Heart right ventricle (tissue), 16 donors: ENCODE measurements at regions not wholly inside any gene's neighbourhood (a gene's known extent, or its start where the extent isn't known, plus 50 kb on each side); places are given as distances from the start of the nearest gene placed in this dataset.

Experiments
- ATAC-seq, 8 donors: fragments of 200-7000 bp; cut with Tn5 transposase; one replicate each; pipeline ENCODE4 v1.9.1; 2020; ENCODE audit warnings: mild to moderate bottlenecking in 8 of 8, moderate library complexity in 8 of 8, moderate number of reproducible peaks in 1 of 8
- DNase-seq, 2 donors: peaks; one replicate each; pipeline ENCODE4 v3.0.0-alpha.2; 2020
- H3K27ac ChIP-seq, 10 donors: fragments of 200-600 bp; sonication (generic) in 2 of 10; one replicate each; pipeline versions ENCODE4 v1.5.0 to v1.8.0; 2020 to 2022; ENCODE audit warnings: mild to moderate bottlenecking in 3 of 10
- H3K27me3 ChIP-seq, 7 donors: fragments of 200-600 bp; one replicate each; pipeline ENCODE4 v1.8.0; 2021 to 2022; ENCODE audit warnings: mild to moderate bottlenecking in 2 of 7
- H3K36me3 ChIP-seq, 9 donors: fragments of 200-600 bp; sonication (generic) in 1 of 9; one replicate each; pipeline versions ENCODE4 v1.5.0 to v1.8.0; 2020 to 2022; ENCODE audit warnings: mild to moderate bottlenecking in 2 of 9
- H3K4me1 ChIP-seq, 9 donors: fragments of 200-600 bp; sonication (generic) in 1 of 9; one replicate each; pipeline versions ENCODE4 v1.5.0 to v1.8.0; 2020 to 2022; ENCODE audit warnings: mild to moderate bottlenecking in 4 of 9
- H3K4me3 ChIP-seq, 10 donors: fragments of 200-600 bp; sonication (generic) in 2 of 10; one replicate each; pipeline versions ENCODE4 v1.5.0 to v1.8.0; 2020 to 2022; ENCODE audit warnings: mild to moderate bottlenecking in 7 of 10, moderate library complexity in 2 of 10
- H3K9me3 ChIP-seq, 11 donors: fragments of 200-600 bp in 10 of 11; sonication (generic) in 2 of 11; one replicate each; pipeline versions ENCODE4 v1.5.0 to v1.8.0; 2013 to 2022; ENCODE audit warnings: mild to moderate bottlenecking in 2 of 11, control low read depth in 1 of 11, moderate library complexity in 1 of 11
- WGBS, 2 donors: extraction: QIAGEN DNeasy Blood & Tissue Kit; methylation state at CpG; one replicate each; pipeline ENCODE4 v1.1.7; 2013; ENCODE audit warnings: inconsistent platforms in 1 of 2; 5-methylcytosine and 5-hydroxymethylcytosine counted together
- intact Hi-C, 10 donors: fragments of 100-400 bp; cut with DNase I; formaldehyde crosslinking; loops; one replicate each; pipeline versions ENCODE4 v1.11.1 to v1.14.2; 2022
- TF ChIP-seq, protein P1 (sequence below), 9 donors: fragments of 200-600 bp; sonication (generic) in 2 of 9; IDR thresholded peaks; one replicate each; pipeline versions ENCODE4 v1.5.0 to v1.8.0; 2021 to 2022; ENCODE audit warnings: antibody characterized with exemption in 9 of 9, mild to moderate bottlenecking in 5 of 9, moderate library complexity in 1 of 9
- donor health status: Arrhythmogenic right ventricular cardiomyopathy.
- donor health status: ischemic (EF 13 %, LVEDD 7.1; RV severe dilation, severe dysfunction).
- donor health status: healthy with polysubstance abuse.
- donor health status: DM: no; HTN: yes; CAD: no.
- donor health status: DM: no; HTN: no; CAD: no.
- donor health status: ischemic (EF 25% LVEDD 6.9; RV normal size, moderate dysfunction).
- donor health status: ischemic (EF 25% LVEDD 5.7; RV mildly dilated, moderate dysfunction).
- donor health status: healthy.
- donor health status: DM: yes; HTN: yes; CAD: no.
- donor health status: Ischemic cardiomyopathy.
- donor health status: ischemic (EF 35%, LVEDD 5.7; RV mildly dilated, moderate dysfunction).
- donor health status: nonischemic (EF 11% LVEDD 7.7; RV severe dilation, severe dysfunction).
- donor health status: DM: yes; HTN: yes; CAD: no.
- donor health status: PGD.
- donor health status: ischemic (EF 29% LVEDD 5.4; RV normal size, mild dysfunction).
- donor health status: nonischemic (EF 23%, LVEDD 6.1; RV moderate dilation, normal function).

DNA sequence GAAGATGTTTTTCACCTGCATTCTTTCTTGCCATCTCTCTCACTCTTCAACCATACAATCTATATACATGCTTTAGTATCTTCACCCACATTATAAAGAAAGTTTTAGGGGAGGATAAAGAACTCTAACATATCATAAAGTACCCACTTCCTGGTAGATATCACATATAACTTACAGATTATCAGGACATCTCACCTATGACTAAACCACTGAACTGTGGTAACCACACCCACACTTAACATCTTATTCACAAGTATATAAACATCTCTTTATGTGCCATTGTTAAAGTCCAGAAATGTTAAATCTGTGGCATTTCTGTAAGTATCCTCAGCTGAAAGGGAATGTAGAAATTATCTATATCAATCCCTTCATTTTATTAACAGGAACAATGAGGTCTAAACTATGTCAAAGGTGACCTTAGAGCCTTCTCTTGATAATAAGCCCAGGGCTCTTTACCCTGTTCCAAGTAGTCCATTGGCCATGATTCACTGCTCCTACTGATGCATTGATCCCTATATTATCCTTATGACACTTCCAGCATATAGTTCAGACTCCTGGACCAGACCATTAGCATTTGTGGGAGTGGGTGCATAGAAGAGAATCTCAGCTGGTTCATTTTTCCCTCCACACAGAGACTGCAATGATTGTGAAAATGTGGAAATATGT lies 182.4 kb downstream of the SUCLG1 start:
- no peaks in the 10 kb centered on the region for H3K36me3 ChIP-seq
- H3K27me3 ChIP-seq = no peaks in the 10 kb centered on the region
- no peak overlapping the region for H3K4me3 ChIP-seq
- ATAC-seq = no peak
- no peaks in the 10 kb centered on the region for H3K9me3 ChIP-seq
- intact Hi-C loops = no loop called here
- TF ChIP-seq, protein P1, sequence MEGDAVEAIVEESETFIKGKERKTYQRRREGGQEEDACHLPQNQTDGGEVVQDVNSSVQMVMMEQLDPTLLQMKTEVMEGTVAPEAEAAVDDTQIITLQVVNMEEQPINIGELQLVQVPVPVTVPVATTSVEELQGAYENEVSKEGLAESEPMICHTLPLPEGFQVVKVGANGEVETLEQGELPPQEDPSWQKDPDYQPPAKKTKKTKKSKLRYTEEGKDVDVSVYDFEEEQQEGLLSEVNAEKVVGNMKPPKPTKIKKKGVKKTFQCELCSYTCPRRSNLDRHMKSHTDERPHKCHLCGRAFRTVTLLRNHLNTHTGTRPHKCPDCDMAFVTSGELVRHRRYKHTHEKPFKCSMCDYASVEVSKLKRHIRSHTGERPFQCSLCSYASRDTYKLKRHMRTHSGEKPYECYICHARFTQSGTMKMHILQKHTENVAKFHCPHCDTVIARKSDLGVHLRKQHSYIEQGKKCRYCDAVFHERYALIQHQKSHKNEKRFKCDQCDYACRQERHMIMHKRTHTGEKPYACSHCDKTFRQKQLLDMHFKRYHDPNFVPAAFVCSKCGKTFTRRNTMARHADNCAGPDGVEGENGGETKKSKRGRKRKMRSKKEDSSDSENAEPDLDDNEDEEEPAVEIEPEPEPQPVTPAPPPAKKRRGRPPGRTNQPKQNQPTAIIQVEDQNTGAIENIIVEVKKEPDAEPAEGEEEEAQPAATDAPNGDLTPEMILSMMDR (IDR thresholded peaks at IDR 0.05) = no peak
- no peaks in the 10 kb centered on the region for H3K4me1 ChIP-seq
- H3K27ac ChIP-seq = no peak overlapping the region
- DNase-seq = no peak

DNA sequence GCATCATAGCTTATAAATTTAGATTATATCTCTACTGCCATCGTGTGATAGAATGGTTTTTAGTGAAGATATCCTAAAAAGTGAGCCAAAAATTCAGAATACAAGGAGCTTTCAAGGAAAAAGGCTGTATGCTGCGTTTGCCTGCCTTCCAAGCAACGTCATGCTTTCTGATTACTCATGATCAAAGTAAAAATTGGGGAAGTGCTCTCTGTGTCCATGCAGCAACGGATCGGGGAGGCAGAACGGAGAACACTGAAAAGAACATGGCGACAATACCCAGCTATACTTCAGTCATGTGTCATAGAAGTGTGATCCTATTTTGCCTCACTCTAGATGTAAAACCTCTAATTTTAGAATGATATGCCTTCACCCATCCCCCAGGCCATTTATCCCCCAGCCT lies 185.7 kb downstream of the SUCLG1 start:
- ATAC-seq = no peak
- Histone ChIP-seq H3K9me3 (no peaks in the 10 kb centered on the region), H3K4me1 (no peaks in the 10 kb centered on the region), H3K27ac (no peak overlapping the region), H3K27me3 (no peaks in the 10 kb centered on the region), H3K4me3 (no peak overlapping the region), H3K36me3 (no peaks in the 10 kb centered on the region)
- WGBS, 2 donors = 78 to 80% methylated on average over 7 of the region's 7 CpGs
- TF ChIP-seq, protein P1 (IDR thresholded peaks at IDR 0.05) = no peak
- DNase-seq = no peak
- intact Hi-C loops = no loop called here

DNA sequence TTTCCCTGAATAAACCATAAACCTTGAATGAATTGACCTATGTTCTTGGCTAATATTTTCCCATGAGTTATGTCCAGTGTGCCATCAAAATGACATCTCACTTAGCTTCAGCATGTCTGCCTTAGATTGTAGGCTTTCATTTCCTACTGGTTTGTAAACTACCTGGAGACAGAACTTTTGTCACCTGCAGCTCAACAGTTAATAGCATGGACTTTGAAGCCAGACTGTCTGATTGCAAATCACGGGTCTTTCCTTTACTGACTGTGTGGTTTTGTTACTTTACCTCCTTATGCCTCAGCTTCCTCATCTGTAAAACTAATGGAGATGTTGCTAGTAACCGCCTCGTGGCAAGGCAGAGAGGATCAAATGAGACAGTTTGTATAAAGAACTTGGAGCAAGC lies 187.1 kb downstream of the SUCLG1 start:
- WGBS, 2 donors = 76 to 90% methylated on average over 3 of the region's 3 CpGs
- no peak for ATAC-seq
- Histone ChIP-seq H3K36me3 (no peaks in the 10 kb centered on the region), H3K27me3 (no peaks in the 10 kb centered on the region), H3K9me3 (peaks cover 0 to 9% (median 0%) of the 10 kb centered on the region in 11 donors), H3K4me3 (no peak overlapping the region), H3K27ac (no peak overlapping the region), H3K4me1 (no peaks in the 10 kb centered on the region)
- TF ChIP-seq, protein P1 (IDR thresholded peaks at IDR 0.05) = no peak
- no peak for DNase-seq
- intact Hi-C loops = no loop called here

DNA sequence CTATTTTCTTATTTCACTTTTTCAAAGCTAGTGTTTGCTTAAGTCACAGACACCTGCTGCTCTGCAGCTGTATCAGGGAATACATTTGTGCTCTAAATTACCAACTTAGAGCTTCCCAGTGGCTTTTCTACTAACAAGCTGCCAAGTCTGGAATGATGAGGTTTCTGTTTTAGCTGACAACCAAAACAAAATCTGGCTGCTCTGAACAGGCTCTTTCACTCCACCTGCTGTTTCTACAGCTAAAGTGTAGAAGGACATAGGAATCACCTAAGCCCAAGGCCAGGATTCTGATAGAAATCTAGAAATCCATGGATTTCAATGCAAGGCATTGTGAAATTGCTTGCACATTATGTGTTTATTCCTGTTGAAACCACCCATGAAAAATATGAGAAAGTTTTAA lies 201.2 kb downstream of the SUCLG1 start:
- Histone ChIP-seq H3K4me3 (peak overlapping the region in 1 of 10 donors; percentile 7), H3K9me3 (peaks cover 0 to 9% (median 0%) of the 10 kb centered on the region in 11 donors), H3K36me3 (no peaks in the 10 kb centered on the region), H3K27me3 (peaks cover 0 to 3% (median 0%) of the 10 kb centered on the region in 7 donors), H3K4me1 (no peaks in the 10 kb centered on the region), H3K27ac (no peak overlapping the region)
- no peak for DNase-seq
- no peak for ATAC-seq
- TF ChIP-seq, protein P1 (IDR thresholded peaks at IDR 0.05) = peak in 1 of 9 donors; percentile 19
- intact Hi-C loops = no loop called here
